Ishikawa (cell line): ENCODE measurements at regions not wholly inside any gene's neighbourhood (a gene's known extent, or its start where the extent isn't known, plus 50 kb on each side); places are given as distances from the start of the nearest gene placed in this dataset.

ENCODE experiments used
- CEBPB ChIP-seq: IDR thresholded peaks from 2 replicates; pipeline ENCODE4 v1.6.1; 2012
- CREB1 ChIP-seq: IDR thresholded peaks from 2 replicates; pipeline ENCODE4 v1.6.1; 2012; ENCODE audit warnings: low read depth
- EGR1 ChIP-seq: IDR thresholded peaks from 2 replicates; pipeline ENCODE4 v1.6.1; 2012
- EP300 ChIP-seq: IDR thresholded peaks from 2 replicates; pipeline ENCODE4 v1.6.1; 2012; ENCODE audit warnings: borderline replicate concordance
- FOXM1 ChIP-seq: IDR thresholded peaks from 2 replicates; pipeline ENCODE4 v1.6.1; 2012; ENCODE audit warnings: low read depth, borderline replicate concordance
- NFIC ChIP-seq: IDR thresholded peaks from 2 replicates; pipeline ENCODE4 v1.6.1; 2012
- RAD21 ChIP-seq: IDR thresholded peaks from 2 replicates; pipeline ENCODE4 v1.6.1; 2012; ENCODE audit warnings: low read depth
- TAF1 ChIP-seq: IDR thresholded peaks from 2 replicates; pipeline ENCODE4 v1.6.1; 2012; ENCODE audit warnings: low read depth, mild to moderate bottlenecking
- TCF12 ChIP-seq: IDR thresholded peaks from 2 replicates; pipeline ENCODE4 v1.6.1; 2012; ENCODE audit warnings: low read depth
- TEAD4 ChIP-seq: IDR thresholded peaks from 2 replicates; pipeline ENCODE4 v1.6.1; 2012
- YY1 ChIP-seq: IDR thresholded peaks from 2 replicates; pipeline ENCODE4 v1.6.1; 2012; ENCODE audit warnings: low read depth
- ZBTB7A ChIP-seq: IDR thresholded peaks from 2 replicates; pipeline ENCODE4 v1.6.1; 2012; ENCODE audit warnings: low read depth
- TF ChIP-seq, protein P1 (sequence below): IDR thresholded peaks from 2 replicates; pipeline ENCODE4 v1.6.1; 2012
- TF ChIP-seq, protein P2 (sequence below): IDR thresholded peaks from 2 replicates; pipeline ENCODE4 v1.6.1; 2012; ENCODE audit warnings: low read depth, mild to moderate bottlenecking
- TF ChIP-seq, protein P3 (sequence below): IDR thresholded peaks from 2 replicates; pipeline ENCODE4 v1.6.1; 2012

DNA sequence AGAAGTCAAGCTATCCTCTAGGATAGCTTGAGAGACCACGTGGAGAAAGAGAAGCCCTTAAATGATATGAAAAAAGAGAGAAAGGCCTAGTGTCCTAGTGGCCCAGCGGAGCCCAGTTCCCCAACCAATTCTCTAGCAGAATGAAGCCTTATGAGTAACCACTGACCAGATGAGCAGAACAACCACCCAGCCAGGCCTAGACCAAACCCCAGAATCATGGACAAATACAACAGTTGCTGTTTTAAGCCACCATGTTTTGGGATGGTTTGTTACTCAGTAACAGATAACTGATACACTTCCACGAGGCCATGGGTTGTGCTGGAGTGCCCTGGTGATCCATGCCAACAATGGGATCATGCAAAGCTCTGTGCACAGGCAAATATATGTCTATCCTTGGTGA is 377.1 kb downstream of the SOX9 start:
- no peak for TF ChIP-seq RAD21
- no peak for TF ChIP-seq CREB1
- TF ChIP-seq TAF1 = no peak
- TF ChIP-seq, protein P1, sequence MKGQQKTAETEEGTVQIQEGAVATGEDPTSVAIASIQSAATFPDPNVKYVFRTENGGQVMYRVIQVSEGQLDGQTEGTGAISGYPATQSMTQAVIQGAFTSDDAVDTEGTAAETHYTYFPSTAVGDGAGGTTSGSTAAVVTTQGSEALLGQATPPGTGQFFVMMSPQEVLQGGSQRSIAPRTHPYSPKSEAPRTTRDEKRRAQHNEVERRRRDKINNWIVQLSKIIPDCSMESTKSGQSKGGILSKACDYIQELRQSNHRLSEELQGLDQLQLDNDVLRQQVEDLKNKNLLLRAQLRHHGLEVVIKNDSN = no peak
- TF ChIP-seq, protein P2, sequence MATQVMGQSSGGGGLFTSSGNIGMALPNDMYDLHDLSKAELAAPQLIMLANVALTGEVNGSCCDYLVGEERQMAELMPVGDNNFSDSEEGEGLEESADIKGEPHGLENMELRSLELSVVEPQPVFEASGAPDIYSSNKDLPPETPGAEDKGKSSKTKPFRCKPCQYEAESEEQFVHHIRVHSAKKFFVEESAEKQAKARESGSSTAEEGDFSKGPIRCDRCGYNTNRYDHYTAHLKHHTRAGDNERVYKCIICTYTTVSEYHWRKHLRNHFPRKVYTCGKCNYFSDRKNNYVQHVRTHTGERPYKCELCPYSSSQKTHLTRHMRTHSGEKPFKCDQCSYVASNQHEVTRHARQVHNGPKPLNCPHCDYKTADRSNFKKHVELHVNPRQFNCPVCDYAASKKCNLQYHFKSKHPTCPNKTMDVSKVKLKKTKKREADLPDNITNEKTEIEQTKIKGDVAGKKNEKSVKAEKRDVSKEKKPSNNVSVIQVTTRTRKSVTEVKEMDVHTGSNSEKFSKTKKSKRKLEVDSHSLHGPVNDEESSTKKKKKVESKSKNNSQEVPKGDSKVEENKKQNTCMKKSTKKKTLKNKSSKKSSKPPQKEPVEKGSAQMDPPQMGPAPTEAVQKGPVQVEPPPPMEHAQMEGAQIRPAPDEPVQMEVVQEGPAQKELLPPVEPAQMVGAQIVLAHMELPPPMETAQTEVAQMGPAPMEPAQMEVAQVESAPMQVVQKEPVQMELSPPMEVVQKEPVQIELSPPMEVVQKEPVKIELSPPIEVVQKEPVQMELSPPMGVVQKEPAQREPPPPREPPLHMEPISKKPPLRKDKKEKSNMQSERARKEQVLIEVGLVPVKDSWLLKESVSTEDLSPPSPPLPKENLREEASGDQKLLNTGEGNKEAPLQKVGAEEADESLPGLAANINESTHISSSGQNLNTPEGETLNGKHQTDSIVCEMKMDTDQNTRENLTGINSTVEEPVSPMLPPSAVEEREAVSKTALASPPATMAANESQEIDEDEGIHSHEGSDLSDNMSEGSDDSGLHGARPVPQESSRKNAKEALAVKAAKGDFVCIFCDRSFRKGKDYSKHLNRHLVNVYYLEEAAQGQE = no peak
- no peak for TF ChIP-seq TCF12
- no peak for TF ChIP-seq EGR1
- TF ChIP-seq, protein P3, sequence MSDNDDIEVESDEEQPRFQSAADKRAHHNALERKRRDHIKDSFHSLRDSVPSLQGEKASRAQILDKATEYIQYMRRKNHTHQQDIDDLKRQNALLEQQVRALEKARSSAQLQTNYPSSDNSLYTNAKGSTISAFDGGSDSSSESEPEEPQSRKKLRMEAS = no peak
- no peak for TF ChIP-seq TEAD4
- no peak for TF ChIP-seq YY1
- no peak for TF ChIP-seq EP300
- no peak for TF ChIP-seq ZBTB7A
- no peak for TF ChIP-seq FOXM1
- TF ChIP-seq CEBPB = no peak
- no peak for TF ChIP-seq NFIC

DNA sequence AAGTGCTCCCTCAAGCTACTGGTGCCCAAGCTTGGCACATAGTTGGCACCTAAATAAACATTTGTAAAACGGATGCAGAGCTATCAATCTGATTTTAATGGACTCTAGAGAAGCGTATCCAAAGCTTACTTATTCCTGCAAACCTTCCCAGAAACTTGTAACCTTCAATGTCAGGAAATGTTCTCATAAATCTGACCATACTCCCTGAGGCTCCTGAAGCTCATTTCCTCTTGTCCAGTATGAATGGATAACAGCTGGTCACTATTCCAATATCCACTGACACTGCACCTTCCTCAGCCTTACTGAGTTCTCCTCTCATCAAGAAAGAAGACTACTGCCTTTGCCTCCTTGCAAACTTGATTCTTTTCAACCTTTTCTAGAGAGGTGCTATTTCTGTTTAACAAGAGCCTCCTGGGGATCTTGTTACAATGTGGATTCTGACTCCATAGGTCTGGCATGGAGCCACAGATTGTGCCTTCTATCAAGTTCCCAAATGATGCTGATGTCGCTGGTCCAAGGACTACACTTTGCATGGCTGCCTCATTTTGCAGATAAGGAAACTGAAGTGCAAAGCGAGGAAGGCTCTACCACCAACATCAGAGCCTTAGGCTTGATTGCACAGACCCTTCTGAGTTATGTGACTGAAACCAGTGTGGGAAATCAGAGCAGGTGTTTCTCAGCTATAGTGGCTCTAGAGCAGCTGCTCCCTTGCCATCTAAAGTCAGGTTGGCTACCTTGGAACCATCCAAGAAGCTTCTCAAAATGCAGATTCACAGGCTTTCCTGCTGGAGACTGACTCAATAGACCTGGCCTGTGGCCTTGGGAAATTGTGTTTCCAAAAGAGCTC is 377.8 kb downstream of the SOX9 start:
- TF ChIP-seq NFIC (peak; percentile 26; the same call in 1 of the 2 replicates), FOXM1 (no peak), CEBPB (no peak), RAD21 (no peak), EGR1 (no peak)

DNA sequence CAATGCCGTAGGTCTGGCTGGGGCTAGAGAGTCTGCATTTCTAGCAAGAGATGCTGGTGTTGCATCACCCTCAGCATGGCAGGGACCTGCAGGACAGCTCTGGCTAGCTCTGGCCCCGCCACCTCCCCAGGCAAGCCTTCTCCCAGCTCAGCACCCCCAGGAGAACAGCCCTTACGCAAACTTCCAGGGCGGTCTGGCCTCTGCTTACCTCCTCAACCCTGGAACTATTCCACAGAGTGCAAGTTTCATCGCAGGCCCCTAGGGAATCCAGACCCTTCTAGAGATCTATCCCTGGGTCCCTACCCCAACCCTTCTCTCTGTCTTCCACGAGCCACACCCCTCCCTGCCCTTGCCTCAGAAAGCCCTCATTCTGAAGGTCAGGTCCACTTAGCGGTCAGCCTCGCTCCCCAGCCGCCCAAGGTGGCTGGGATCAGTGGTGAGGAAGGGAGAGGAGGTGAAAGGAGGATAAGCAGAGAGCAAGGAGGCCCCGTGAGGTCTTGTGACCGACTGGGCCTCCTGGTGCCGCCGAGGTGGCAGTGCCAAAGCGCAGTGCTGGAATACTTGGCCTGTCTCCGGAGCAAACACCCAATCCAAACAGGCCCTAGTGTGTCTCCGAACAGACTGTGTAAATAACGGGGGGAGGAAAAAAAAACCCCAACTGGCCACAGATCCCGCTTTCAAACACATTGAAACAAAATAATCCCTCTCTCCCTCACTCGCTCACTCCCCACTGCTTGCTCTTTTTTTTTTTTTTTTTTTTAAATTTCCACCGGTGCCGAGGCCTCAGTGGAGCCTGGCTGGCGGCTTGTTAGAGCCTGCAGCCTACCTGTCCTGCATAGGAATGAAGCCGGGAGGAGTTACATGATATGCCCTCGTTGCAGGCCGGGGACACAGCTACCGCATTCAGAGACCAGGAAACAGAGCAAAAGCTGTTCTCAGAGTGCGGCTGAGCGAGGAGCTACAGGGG is 380.9 kb downstream of the SOX9 start:
- TF ChIP-seq, protein P1 = no peak
- no peak for TF ChIP-seq CREB1
- TF ChIP-seq RAD21 = no peak

DNA sequence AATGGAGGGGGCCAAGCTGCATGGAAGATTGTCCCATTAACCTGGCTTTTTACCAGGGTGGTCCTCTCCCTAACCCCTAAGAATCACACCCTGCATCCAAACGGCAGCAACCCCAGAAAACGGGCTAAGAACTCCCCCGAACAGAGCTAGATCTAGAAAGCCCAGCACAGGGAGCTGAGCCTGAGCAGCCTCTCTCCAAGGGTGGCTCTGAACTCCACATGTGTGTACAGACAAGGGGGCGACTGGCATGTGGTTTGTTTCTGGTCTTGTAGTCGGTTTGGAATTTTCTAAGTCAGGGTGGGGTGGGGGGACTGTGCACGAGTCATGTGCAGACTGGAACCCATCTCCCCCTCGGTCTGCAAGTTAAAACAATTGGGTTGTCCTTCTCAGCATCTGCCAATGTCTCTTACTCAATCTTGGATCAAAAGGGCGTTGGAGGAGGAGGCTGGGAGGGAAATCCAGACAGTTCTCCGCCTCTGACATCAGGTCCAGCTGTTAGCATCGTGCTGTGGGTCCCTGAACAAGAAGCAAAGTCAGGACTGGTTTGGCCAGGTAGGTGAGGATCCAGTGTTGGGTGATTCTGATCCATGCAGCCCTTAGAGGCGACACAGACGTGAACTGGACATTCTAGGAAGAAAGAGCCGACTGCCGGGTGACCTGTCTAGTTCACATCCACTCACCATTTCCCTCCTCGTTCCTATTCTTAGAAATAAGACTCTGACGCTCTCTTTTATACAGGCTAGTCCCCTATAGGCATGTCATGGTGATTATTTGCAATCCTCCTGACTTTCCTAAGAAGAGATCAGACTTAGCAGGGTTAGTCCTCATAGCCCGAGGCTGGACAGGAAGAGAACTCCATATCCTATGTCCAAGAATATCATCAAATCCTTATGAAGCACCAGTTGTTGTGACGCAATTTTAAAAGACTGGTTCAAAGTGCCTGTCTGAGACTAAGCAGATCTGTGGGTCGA is 381.8 kb downstream of the SOX9 start:
- TF ChIP-seq TAF1 = no peak
- TF ChIP-seq NFIC = no peak
- no peak for TF ChIP-seq ZBTB7A
- no peak for TF ChIP-seq YY1

DNA sequence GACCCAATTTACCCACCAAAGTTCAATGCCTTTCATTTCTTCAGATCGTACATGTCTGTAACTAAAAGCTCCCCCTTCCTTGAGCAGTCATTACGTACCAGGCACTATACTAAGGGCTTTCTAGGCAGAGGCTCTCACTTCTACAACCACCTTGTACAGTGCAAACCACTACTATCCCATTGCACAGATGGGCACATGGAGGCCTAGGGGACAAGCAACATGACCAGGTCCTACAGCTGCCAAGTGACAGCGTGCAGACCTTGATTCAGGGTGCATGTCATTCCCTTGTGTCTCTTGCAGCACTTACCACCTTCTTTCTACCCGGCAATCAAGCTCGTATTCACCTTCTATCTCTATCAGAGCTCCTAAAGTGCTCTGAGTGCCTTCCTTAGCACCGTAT is 382.7 kb downstream of the SOX9 start:
- no peak for TF ChIP-seq FOXM1
- no peak for TF ChIP-seq YY1

DNA sequence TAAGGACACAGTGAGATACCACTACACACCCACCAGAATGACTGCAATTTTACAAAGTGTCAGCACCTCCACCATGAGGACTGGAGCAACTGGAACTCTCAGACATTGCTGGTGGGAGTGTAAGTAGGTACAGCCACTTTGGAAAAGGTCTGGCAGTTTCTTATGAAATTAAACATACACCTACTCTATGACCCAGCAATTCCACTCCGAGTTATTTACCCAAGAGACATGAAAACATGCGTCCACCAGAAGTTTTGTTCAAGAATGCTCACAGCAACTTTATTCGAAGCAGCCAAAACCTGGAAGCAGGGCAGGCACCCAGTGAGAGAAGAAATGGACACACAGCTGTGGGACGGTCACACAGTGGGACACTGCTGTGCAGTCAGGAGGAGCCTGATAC is 384.0 kb downstream of the SOX9 start:
- no peak for TF ChIP-seq TAF1
- no peak for TF ChIP-seq NFIC
- no peak for TF ChIP-seq TEAD4
- no peak for TF ChIP-seq CEBPB
- TF ChIP-seq, protein P3 = no peak
- no peak for TF ChIP-seq CREB1
- no peak for TF ChIP-seq ZBTB7A
- no peak for TF ChIP-seq YY1
- TF ChIP-seq TCF12 = no peak
- TF ChIP-seq EP300 = no peak
- TF ChIP-seq, protein P1 = no peak
- TF ChIP-seq EGR1 = no peak
- TF ChIP-seq FOXM1 = no peak
